Body of pancreas (tissue), 4 donors: ENCODE measurements at regions not wholly inside any gene's neighbourhood (a gene's known extent, or its start where the extent isn't known, plus 50 kb on each side); places are given as distances from the start of the nearest gene placed in this dataset.

ENCODE experiments used
- POLR2A ChIP-seq, 3 donors: fragments of 450-650 bp; IDR thresholded peaks; one replicate each; pipeline ENCODE4 v1.6.1; 2016; ENCODE audit warnings: antibody characterized with exemption in 3 of 3, mild to moderate bottlenecking in 2 of 3
- TF ChIP-seq, protein P1 (sequence below), 7 experiments: fragments of 450-650 bp in 4 of 7; fragments of 200-600 bp in 3 of 7; sonication (generic) in 3 of 7; IDR thresholded peaks; one replicate each; pipeline ENCODE4 v1.5.1; 2016 to 2019; ENCODE audit warnings: antibody characterized with exemption in 7 of 7

- TF ChIP-seq, protein P1, sequence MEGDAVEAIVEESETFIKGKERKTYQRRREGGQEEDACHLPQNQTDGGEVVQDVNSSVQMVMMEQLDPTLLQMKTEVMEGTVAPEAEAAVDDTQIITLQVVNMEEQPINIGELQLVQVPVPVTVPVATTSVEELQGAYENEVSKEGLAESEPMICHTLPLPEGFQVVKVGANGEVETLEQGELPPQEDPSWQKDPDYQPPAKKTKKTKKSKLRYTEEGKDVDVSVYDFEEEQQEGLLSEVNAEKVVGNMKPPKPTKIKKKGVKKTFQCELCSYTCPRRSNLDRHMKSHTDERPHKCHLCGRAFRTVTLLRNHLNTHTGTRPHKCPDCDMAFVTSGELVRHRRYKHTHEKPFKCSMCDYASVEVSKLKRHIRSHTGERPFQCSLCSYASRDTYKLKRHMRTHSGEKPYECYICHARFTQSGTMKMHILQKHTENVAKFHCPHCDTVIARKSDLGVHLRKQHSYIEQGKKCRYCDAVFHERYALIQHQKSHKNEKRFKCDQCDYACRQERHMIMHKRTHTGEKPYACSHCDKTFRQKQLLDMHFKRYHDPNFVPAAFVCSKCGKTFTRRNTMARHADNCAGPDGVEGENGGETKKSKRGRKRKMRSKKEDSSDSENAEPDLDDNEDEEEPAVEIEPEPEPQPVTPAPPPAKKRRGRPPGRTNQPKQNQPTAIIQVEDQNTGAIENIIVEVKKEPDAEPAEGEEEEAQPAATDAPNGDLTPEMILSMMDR (IDR thresholded peaks at IDR 0.05), result no peak
- no peak for TF ChIP-seq POLR2A (IDR thresholded peaks at IDR 0.05)
These were observed 844.5 kb downstream of the TBL1XR1 start for GRCh38 chr3:176352716-176353334.
